Neural cell (in vitro differentiated cells): ENCODE measurements at regions not wholly inside any gene's neighbourhood (a gene's known extent, or its start where the extent isn't known, plus 50 kb on each side); places are given as distances from the start of the nearest gene placed in this dataset.

Experiments used
- H2AFZ ChIP-seq: fragments of 200-600, 300-800 bp; sonication (generic), shearing (Covaris generic); 2 replicates; pipeline ENCODE4 v1.6.0; 2014; ENCODE audit warnings: low read depth, mild to moderate bottlenecking, antibody characterized with exemption, low read length, moderate library complexity
- H3F3A ChIP-seq: fragments of 200-600 bp; shearing (Covaris generic); 2 replicates; pipeline ENCODE4 v1.6.1; 2016; ENCODE audit warnings: mild to moderate bottlenecking, moderate library complexity, mixed read lengths, antibody characterized with exemption, low read length; ENCODE audit not compliant: insufficient read depth, poor library complexity, severe bottlenecking
- H3K27ac ChIP-seq: fragments of 200-600, 300-800 bp; sonication (generic), shearing (Covaris generic); 2 replicates; pipeline ENCODE4 v1.5.1; 2014; ENCODE audit warnings: mild to moderate bottlenecking, low read length, moderate library complexity
- H3K27me3 ChIP-seq: fragments of 300-800, 200-600 bp; sonication (generic), shearing (Covaris generic); 2 replicates; pipeline ENCODE4 v1.6.0; 2014; ENCODE audit warnings: mild to moderate bottlenecking, low read depth, low read length, moderate library complexity; ENCODE audit not compliant: insufficient read depth
- H3K36me3 ChIP-seq: fragments of 300-800, 200-600 bp; sonication (generic), shearing (Covaris generic); 2 replicates; pipeline ENCODE4 v1.5.1; 2014; ENCODE audit warnings: mild to moderate bottlenecking, antibody characterized with exemption, low read length, moderate library complexity; ENCODE audit not compliant: insufficient read depth
- H3K4me2 ChIP-seq: fragments of 300-800, 200-600 bp; sonication (generic), shearing (Covaris generic); 2 replicates; pipeline ENCODE4 v1.6.0; 2014; ENCODE audit warnings: mild to moderate bottlenecking, low read length
- H3K4me3 ChIP-seq: fragments of 300-800, 200-600 bp; sonication (generic), shearing (Covaris generic); 2 replicates; pipeline ENCODE4 v1.5.1; 2014; ENCODE audit warnings: mild to moderate bottlenecking, low read length, moderate library complexity
- H3K79me2 ChIP-seq: fragments of 200-600 bp; shearing (Covaris generic); replicated peaks from 2 replicates; pipeline ENCODE4 v1.6.0; 2014; ENCODE audit warnings: mild to moderate bottlenecking, low read length, moderate library complexity; ENCODE audit not compliant: insufficient read depth
- H3K9ac ChIP-seq: fragments of 300-800, 200-600 bp; sonication (generic), shearing (Covaris generic); 2 replicates; pipeline ENCODE4 v1.6.1; 2016; ENCODE audit warnings: mild to moderate bottlenecking, low read length, mixed read lengths
- H3K9me2 ChIP-seq: fragments of 200-600 bp; shearing (Covaris generic); 2 replicates; pipeline ENCODE4 v1.6.1; 2016; ENCODE audit warnings: mild to moderate bottlenecking, low read length, mixed read lengths; ENCODE audit not compliant: insufficient read depth
- H3K9me3 ChIP-seq: fragments of 200-600, 300-800 bp; sonication (generic), shearing (Covaris generic); 2 replicates; pipeline ENCODE4 v1.6.1; 2016; ENCODE audit warnings: mild to moderate bottlenecking, mixed run types, low read length, moderate library complexity, mixed read lengths
- H4K20me1 ChIP-seq: fragments of 200-600 bp; shearing (Covaris generic); 2 replicates; pipeline ENCODE4 v1.6.1; 2016; ENCODE audit warnings: mild to moderate bottlenecking, mixed run types; ENCODE audit not compliant: insufficient read depth
- EP300 ChIP-seq: fragments of 450-650 bp; conservative IDR thresholded peaks from 2 replicates; pipeline ENCODE4 v1.6.1; 2014; ENCODE audit warnings: antibody characterized with exemption, mild to moderate bottlenecking, moderate library complexity; ENCODE audit not compliant: poor library complexity, severe bottlenecking
- EZH2 ChIP-seq: fragments of 200-600, 300-800 bp; shearing (Covaris generic), sonication (generic); IDR thresholded peaks from 2 replicates; pipeline ENCODE4 v1.6.1; 2014; ENCODE audit warnings: antibody characterized with exemption, low read length, borderline replicate concordance, mild to moderate bottlenecking; ENCODE audit not compliant: insufficient read depth, poor library complexity, severe bottlenecking
- MXI1 ChIP-seq: fragments of 450-650 bp; conservative IDR thresholded peaks from 2 replicates; pipeline ENCODE4 v1.6.1; 2014; ENCODE audit warnings: antibody characterized with exemption, mild to moderate bottlenecking; ENCODE audit not compliant: poor library complexity, severe bottlenecking
- POLR2AphosphoS5 ChIP-seq: IDR thresholded peaks from 2 replicates; pipeline ENCODE4 v1.6.1; 2012
- RAD21 ChIP-seq: fragments of 450-650 bp; conservative IDR thresholded peaks from 2 replicates; pipeline ENCODE4 v1.6.1; 2014; ENCODE audit warnings: antibody characterized with exemption, mild to moderate bottlenecking, moderate library complexity
- SMC3 ChIP-seq: fragments of 450-650 bp; conservative IDR thresholded peaks from 2 replicates; pipeline ENCODE4 v1.6.1; 2014; ENCODE audit warnings: antibody characterized with exemption, mild to moderate bottlenecking, moderate library complexity; ENCODE audit not compliant: poor library complexity
- TAF1 ChIP-seq: IDR thresholded peaks from 2 replicates; pipeline ENCODE4 v1.6.1; 2012; ENCODE audit warnings: low read depth
- TF ChIP-seq, protein P1 (sequence below): fragments of 450-650 bp; IDR thresholded peaks from 2 replicates; pipeline ENCODE4 v1.5.1; 2014; ENCODE audit warnings: antibody characterized with exemption, mild to moderate bottlenecking, moderate library complexity; ENCODE audit not compliant: poor library complexity, severe bottlenecking
- TF ChIP-seq, protein P2 (sequence below): IDR thresholded peaks from 2 replicates; pipeline ENCODE4 v1.6.1; 2012; ENCODE audit warnings: borderline replicate concordance

DNA sequence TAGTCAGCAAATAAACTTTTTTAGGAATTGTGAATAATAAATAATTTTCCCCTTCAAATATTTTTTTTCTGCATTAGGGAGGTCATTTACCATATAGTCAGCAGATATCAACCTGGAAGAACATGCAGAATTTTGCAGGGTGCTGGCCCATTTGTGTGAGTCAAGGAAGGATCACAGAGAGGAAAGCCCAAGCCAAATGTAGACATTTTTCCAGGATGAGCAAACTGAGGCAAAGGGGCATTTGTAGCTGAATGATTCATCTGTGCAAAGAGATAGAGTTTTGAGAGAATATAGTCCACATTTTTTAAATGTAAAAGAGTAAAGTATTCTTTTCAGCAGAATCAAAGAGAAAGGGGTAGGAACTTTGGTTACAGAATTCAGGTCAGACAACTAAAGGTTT is 555.5 kb upstream of the MARCKS start:
- no peaks in the 10 kb centered on the region for H3K27me3 ChIP-seq
- H3K36me3 ChIP-seq: no peaks in the 10 kb centered on the region

DNA sequence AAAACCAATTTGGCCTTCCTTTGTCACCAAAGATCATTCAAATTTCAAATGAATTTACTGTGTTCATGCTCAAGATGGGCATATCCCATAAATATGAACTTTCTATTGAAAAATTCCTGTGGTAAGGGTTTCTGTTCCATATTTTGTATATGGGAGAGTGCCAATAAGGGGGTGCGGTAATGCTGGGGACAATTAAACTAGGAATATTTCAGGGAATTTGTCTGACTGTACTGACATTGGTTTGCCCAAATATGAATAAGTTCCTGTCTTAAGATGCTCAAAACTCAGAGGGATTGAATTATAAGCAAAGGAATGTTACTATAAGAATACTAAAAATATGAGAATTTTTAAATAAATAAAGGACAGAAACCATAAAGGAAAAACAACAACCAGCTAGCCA is 553.0 kb upstream of the MARCKS start:
- no peak overlapping the region for H2AFZ ChIP-seq
- no peak overlapping the region for H3K9ac ChIP-seq
- H3K9me3 ChIP-seq: no peaks in the 10 kb centered on the region
- H3K4me2 ChIP-seq: no peak overlapping the region
- H3K27me3 ChIP-seq: no peaks in the 10 kb centered on the region
- H3K27ac ChIP-seq: no peak overlapping the region
- H3K36me3 ChIP-seq: no peaks in the 10 kb centered on the region
- no peaks in the 10 kb centered on the region for H3K79me2 ChIP-seq
- no peak for TF ChIP-seq POLR2AphosphoS5
- TF ChIP-seq SMC3: no peak
- TF ChIP-seq, protein P1, sequence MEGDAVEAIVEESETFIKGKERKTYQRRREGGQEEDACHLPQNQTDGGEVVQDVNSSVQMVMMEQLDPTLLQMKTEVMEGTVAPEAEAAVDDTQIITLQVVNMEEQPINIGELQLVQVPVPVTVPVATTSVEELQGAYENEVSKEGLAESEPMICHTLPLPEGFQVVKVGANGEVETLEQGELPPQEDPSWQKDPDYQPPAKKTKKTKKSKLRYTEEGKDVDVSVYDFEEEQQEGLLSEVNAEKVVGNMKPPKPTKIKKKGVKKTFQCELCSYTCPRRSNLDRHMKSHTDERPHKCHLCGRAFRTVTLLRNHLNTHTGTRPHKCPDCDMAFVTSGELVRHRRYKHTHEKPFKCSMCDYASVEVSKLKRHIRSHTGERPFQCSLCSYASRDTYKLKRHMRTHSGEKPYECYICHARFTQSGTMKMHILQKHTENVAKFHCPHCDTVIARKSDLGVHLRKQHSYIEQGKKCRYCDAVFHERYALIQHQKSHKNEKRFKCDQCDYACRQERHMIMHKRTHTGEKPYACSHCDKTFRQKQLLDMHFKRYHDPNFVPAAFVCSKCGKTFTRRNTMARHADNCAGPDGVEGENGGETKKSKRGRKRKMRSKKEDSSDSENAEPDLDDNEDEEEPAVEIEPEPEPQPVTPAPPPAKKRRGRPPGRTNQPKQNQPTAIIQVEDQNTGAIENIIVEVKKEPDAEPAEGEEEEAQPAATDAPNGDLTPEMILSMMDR: no peak
- TF ChIP-seq EP300: no peak
- TF ChIP-seq MXI1: no peak
- no peak for TF ChIP-seq EZH2
- TF ChIP-seq TAF1: no peak
- TF ChIP-seq, protein P2, sequence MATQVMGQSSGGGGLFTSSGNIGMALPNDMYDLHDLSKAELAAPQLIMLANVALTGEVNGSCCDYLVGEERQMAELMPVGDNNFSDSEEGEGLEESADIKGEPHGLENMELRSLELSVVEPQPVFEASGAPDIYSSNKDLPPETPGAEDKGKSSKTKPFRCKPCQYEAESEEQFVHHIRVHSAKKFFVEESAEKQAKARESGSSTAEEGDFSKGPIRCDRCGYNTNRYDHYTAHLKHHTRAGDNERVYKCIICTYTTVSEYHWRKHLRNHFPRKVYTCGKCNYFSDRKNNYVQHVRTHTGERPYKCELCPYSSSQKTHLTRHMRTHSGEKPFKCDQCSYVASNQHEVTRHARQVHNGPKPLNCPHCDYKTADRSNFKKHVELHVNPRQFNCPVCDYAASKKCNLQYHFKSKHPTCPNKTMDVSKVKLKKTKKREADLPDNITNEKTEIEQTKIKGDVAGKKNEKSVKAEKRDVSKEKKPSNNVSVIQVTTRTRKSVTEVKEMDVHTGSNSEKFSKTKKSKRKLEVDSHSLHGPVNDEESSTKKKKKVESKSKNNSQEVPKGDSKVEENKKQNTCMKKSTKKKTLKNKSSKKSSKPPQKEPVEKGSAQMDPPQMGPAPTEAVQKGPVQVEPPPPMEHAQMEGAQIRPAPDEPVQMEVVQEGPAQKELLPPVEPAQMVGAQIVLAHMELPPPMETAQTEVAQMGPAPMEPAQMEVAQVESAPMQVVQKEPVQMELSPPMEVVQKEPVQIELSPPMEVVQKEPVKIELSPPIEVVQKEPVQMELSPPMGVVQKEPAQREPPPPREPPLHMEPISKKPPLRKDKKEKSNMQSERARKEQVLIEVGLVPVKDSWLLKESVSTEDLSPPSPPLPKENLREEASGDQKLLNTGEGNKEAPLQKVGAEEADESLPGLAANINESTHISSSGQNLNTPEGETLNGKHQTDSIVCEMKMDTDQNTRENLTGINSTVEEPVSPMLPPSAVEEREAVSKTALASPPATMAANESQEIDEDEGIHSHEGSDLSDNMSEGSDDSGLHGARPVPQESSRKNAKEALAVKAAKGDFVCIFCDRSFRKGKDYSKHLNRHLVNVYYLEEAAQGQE: no peak
- TF ChIP-seq RAD21: no peak
- no peaks in the 10 kb centered on the region for H3F3A ChIP-seq
- no peaks in the 10 kb centered on the region for H3K9me2 ChIP-seq
- no peaks in the 10 kb centered on the region for H4K20me1 ChIP-seq
- H3K4me3 ChIP-seq: no peak overlapping the region

More for the DNA sequence above, 555.5 kb upstream of the MARCKS start:
- Histone ChIP-seq H3K9me2 (no peaks in the 10 kb centered on the region), H3K79me2 (no peaks in the 10 kb centered on the region), H3K4me2 (no peak overlapping the region), H2AFZ (no peak overlapping the region), H3K4me3 (no peak overlapping the region), H3K9me3 (no peaks in the 10 kb centered on the region), H3F3A (no peaks in the 10 kb centered on the region), H3K9ac (no peak overlapping the region), H3K27ac (no peak overlapping the region), H4K20me1 (no peaks in the 10 kb centered on the region)
- TF ChIP-seq, protein P2: no peak
- no peak for TF ChIP-seq EP300
- no peak for TF ChIP-seq SMC3
- no peak for TF ChIP-seq MXI1
- no peak for TF ChIP-seq EZH2
- TF ChIP-seq TAF1: no peak
- TF ChIP-seq POLR2AphosphoS5: no peak
- TF ChIP-seq, protein P1: no peak
- TF ChIP-seq RAD21: no peak
